ENCODE measurements at regions not wholly inside any gene's neighbourhood (a gene's known extent, or its start where the extent isn't known, plus 50 kb on each side); places are given as distances from the start of the nearest gene placed in this dataset.

DNA sequence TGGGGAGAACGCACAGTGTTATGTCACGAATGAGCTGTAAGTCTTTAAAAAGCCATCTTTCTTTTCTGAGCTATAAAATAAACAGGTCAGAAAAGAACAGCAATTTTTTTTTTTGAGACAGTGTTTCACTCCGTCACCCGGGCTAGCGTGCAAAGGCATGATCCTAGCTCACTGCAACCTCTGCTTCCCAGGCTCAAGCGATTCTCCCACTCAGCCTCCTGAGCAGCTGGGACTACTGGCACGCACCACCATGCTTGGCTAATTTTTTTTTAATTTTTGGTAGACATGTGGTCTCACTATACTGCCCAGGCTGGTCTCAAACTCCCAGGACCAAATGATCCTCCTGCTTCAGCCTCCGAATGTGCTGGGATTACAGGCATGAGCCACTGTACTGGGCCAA is 58.6 kb downstream of the PPP1R3C start:
- TF ChIP-seq EZH2 (IDR thresholded peaks at IDR 0.05; ENCODE audit: borderline replicate concordance, low read depth, low read length, severe bottlenecking) (no peak), POLR2A (IDR thresholded peaks at IDR 0.05; ENCODE audit: low read depth, low read length) (no peak), GATA2 (IDR thresholded peaks at IDR 0.05; ENCODE audit: insufficient read depth, insufficient read length, low read depth, low read length) (no peak), POLR2AphosphoS5 (IDR thresholded peaks at IDR 0.05; ENCODE audit: insufficient read depth, low read depth, low read length) (no peak)
